ACHN (cell line): ENCODE measurements at regions not wholly inside any gene's neighbourhood (a gene's known extent, or its start where the extent isn't known, plus 50 kb on each side); places are given as distances from the start of the nearest gene placed in this dataset.
A peak's percentile ranks its signal among the peaks of the same experiment; 100 is the strongest.

ENCODE experiments used
- DNase-seq: peaks from one replicate; pipeline ENCODE4 v3.0.0-alpha.2; 2015
- in situ Hi-C: cut with HindIII; loops from 2 replicates; pipeline ENCODE4 v1.10.0; 2017; ENCODE audit warnings: low sequenced_read_pairs, low pct_ligation_motif_present, low pct_unique_long_range_greater_than_20kb

GRCh38 chr6:134534708-134535149, 216.8 kb upstream of the SGK1 start:
- no peak for DNase-seq
- in situ Hi-C loops = no loop called here

GRCh38 chr6:134533991-134534390, 216.1 kb upstream of the SGK1 start:
- in situ Hi-C loops = no loop called here
- no peak for DNase-seq

- no peak for DNase-seq
- in situ Hi-C loops = no loop called here
Measured at GRCh38 chr6:134532694-134533624, 215.0 kb upstream of the SGK1 start.

GRCh38 chr6:134531611-134532010, 213.7 kb upstream of the SGK1 start:
- in situ Hi-C loops = no loop called here
- DNase-seq = no peak

GRCh38 chr6:134531188-134531551, 213.3 kb upstream of the SGK1 start:
- DNase-seq = no peak
- in situ Hi-C loops = no loop called here

GRCh38 chr6:134529921-134530320, 212.0 kb upstream of the SGK1 start:
- in situ Hi-C loops = no loop called here

GRCh38 chr6:134529305-134529704, 211.4 kb upstream of the SGK1 start:
- in situ Hi-C loops = no loop called here
- DNase-seq = no peak

More at GRCh38 chr6:134529921-134530320, 212.0 kb upstream of the SGK1 start:
- DNase-seq = no peak

GRCh38 chr6:134527108-134527787, 209.3 kb upstream of the SGK1 start:
- in situ Hi-C loops = no loop called here
- DNase-seq = no peak

GRCh38 chr6:134525190-134525868, 207.4 kb upstream of the SGK1 start:
- in situ Hi-C loops = no loop called here

GRCh38 chr6:134523903-134524650, 206.2 kb upstream of the SGK1 start:
- no peak for DNase-seq
- in situ Hi-C loops = no loop called here

More at GRCh38 chr6:134525190-134525868, 207.4 kb upstream of the SGK1 start:
- no peak for DNase-seq

GRCh38 chr6:134523051-134523450, 205.1 kb upstream of the SGK1 start:
- DNase-seq = no peak
- in situ Hi-C loops = no loop called here

- DNase-seq = no peak
- in situ Hi-C loops = no loop called here
Measured at GRCh38 chr6:134521116-134521501, 203.2 kb upstream of the SGK1 start.

- DNase-seq = peak; percentile 16
- in situ Hi-C loops = no loop called here
Measured at GRCh38 chr6:134520181-134521115, 202.5 kb upstream of the SGK1 start.

- DNase-seq = no peak
- in situ Hi-C loops = no loop called here
Measured at GRCh38 chr6:134519465-134519864, 201.6 kb upstream of the SGK1 start.

GRCh38 chr6:134517868-134518267, 200.0 kb upstream of the SGK1 start:
- no peak for DNase-seq
- in situ Hi-C loops = no loop called here

- in situ Hi-C loops = no loop called here
- peak; percentile 78 for DNase-seq
Measured at GRCh38 chr6:134517145-134517658, 199.3 kb upstream of the SGK1 start.

- in situ Hi-C loops = no loop called here
- DNase-seq = no peak
Measured at GRCh38 chr6:134516582-134516981, 198.7 kb upstream of the SGK1 start.
